HEK293 (cell line): ENCODE measurements at regions not wholly inside any gene's neighbourhood (a gene's known extent, or its start where the extent isn't known, plus 50 kb on each side); places are given as distances from the start of the nearest gene placed in this dataset.

Experiments
- CTCF ChIA-PET: fragments of 350-600 bp; formaldehyde crosslinking; extraction: SDS; loops from one replicate; lab custom pipeline; 2021; ENCODE audit warnings: antibody characterized with exemption; lab: Yijun Ruan, JAX
- POLR2A ChIA-PET: fragments of 300-600 bp; formaldehyde crosslinking; extraction: SDS; loops from one replicate; lab custom pipeline; 2020; ENCODE audit warnings: antibody characterized with exemption, inconsistent platforms; lab: Yijun Ruan, JAX
- H3K27ac ChIP-seq: fragments of 200-500 bp; sonication (Bioruptor generic); 2 replicates; pipeline ENCODE4 v1.5.1; 2014; ENCODE audit warnings: low read depth, low read length, control low read depth, inconsistent platforms; ENCODE audit errors: extremely low read depth
- H3K36me3 ChIP-seq, 2 experiments: fragments of 200-500 bp in 1 of 2; sonication (Bioruptor generic) in 1 of 2; 1 replicate in 1 of 2; 2 replicates in 1 of 2; pipeline ENCODE4 v1.5.1; 2014 to 2017; ENCODE audit warnings: inconsistent platforms in 2 of 2, low read length in 2 of 2; ENCODE audit not compliant: control insufficient read depth in 2 of 2, insufficient read depth in 1 of 2
- H3K4me1 ChIP-seq: fragments of 200-500 bp; sonication (Bioruptor generic); 2 replicates; pipeline ENCODE4 v1.5.1; 2014; ENCODE audit warnings: mild to moderate bottlenecking, low read length, inconsistent platforms; ENCODE audit not compliant: control insufficient read depth, insufficient read depth
- H3K4me3 ChIP-seq: 2 replicates; pipeline ENCODE4 v1.5.1; 2011; ENCODE audit warnings: low read depth, mild to moderate bottlenecking, control low read depth, low read length, moderate library complexity
- H3K9me3 ChIP-seq: fragments of 200-500 bp; sonication (Bioruptor generic); 2 replicates; pipeline ENCODE4 v1.5.1; 2014; ENCODE audit warnings: low read depth, low read length, inconsistent platforms; ENCODE audit not compliant: control insufficient read depth, insufficient read depth
- EGR2 ChIP-seq: fragments of 450-650 bp; formaldehyde crosslinking; IDR thresholded peaks from 2 replicates; pipeline ENCODE4 v1.5.1; 2016; ENCODE audit warnings: low read depth, missing biosample characterization, missing genetic modification characterization
- IKZF3 ChIP-seq: fragments of 450-650 bp; IDR thresholded peaks from 2 replicates; pipeline ENCODE4 v1.5.0; 2018; ENCODE audit warnings: missing biosample characterization, mild to moderate bottlenecking, missing genetic modification characterization, moderate library complexity
- MZF1 ChIP-seq: fragments of 450-650 bp; formaldehyde crosslinking; IDR thresholded peaks from 2 replicates; pipeline ENCODE4 v1.5.1; 2017; ENCODE audit warnings: missing biosample characterization, missing genetic modification characterization, borderline replicate concordance
- SCRT1 ChIP-seq: fragments of 450-650 bp; formaldehyde crosslinking; IDR thresholded peaks from 2 replicates; pipeline ENCODE4 v1.5.1; 2016; ENCODE audit warnings: missing biosample characterization, missing genetic modification characterization, borderline replicate concordance
- SP2 ChIP-seq: fragments of 450-650 bp; formaldehyde crosslinking; IDR thresholded peaks from 2 replicates; pipeline ENCODE4 v1.5.1; 2016; ENCODE audit warnings: missing biosample characterization, missing genetic modification characterization
- ZBTB11 ChIP-seq: fragments of 450-650 bp; formaldehyde crosslinking; conservative IDR thresholded peaks from 2 replicates; pipeline ENCODE4 v1.5.1; 2016; ENCODE audit warnings: low read depth, missing biosample characterization, missing genetic modification characterization
- ZBTB7A ChIP-seq: fragments of 450-650 bp; formaldehyde crosslinking; IDR thresholded peaks from 2 replicates; pipeline ENCODE4 v1.5.1; 2016; ENCODE audit warnings: low read depth, missing biosample characterization, missing genetic modification characterization
- ZNF169 ChIP-seq: fragments of 450-650 bp; formaldehyde crosslinking; IDR thresholded peaks from 2 replicates; pipeline ENCODE4 v1.5.1; 2016; ENCODE audit warnings: missing biosample characterization, missing genetic modification characterization
- ZNF174 ChIP-seq: fragments of 450-650 bp; formaldehyde crosslinking; IDR thresholded peaks from 2 replicates; pipeline ENCODE4 v1.5.0; 2017; ENCODE audit warnings: missing biosample characterization, mild to moderate bottlenecking, missing genetic modification characterization
- ZNF366 ChIP-seq: fragments of 450-650 bp; formaldehyde crosslinking; conservative IDR thresholded peaks from 2 replicates; pipeline ENCODE4 v1.5.1; 2016; ENCODE audit warnings: missing biosample characterization, missing genetic modification characterization
- ZNF423 ChIP-seq: fragments of 450-650 bp; formaldehyde crosslinking; IDR thresholded peaks from 2 replicates; pipeline ENCODE4 v1.5.1; 2016; ENCODE audit warnings: missing biosample characterization, missing genetic modification characterization
- ZNF501 ChIP-seq: fragments of 450-650 bp; formaldehyde crosslinking; IDR thresholded peaks from 2 replicates; pipeline ENCODE4 v1.5.1; 2016; ENCODE audit warnings: missing biosample characterization, missing genetic modification characterization
- ZNF544 ChIP-seq: fragments of 450-650 bp; formaldehyde crosslinking; IDR thresholded peaks from 2 replicates; pipeline ENCODE4 v1.5.0; 2017; ENCODE audit warnings: missing biosample characterization, missing genetic modification characterization
- ZNF837 ChIP-seq: fragments of 450-650 bp; formaldehyde crosslinking; IDR thresholded peaks from 2 replicates; pipeline ENCODE4 v1.5.1; 2016; ENCODE audit warnings: missing biosample characterization, missing genetic modification characterization
- ZSCAN23 ChIP-seq: fragments of 450-650 bp; formaldehyde crosslinking; IDR thresholded peaks from 2 replicates; pipeline ENCODE4 v1.5.1; 2016; ENCODE audit warnings: missing biosample characterization, missing genetic modification characterization

GRCh38 chr10:36301139-36301538 is 659.0 kb upstream of the FZD8 start:
- Histone ChIP-seq H3K9me3 (no peaks in the 10 kb centered on the region), H3K4me3 (no peak overlapping the region), H3K4me1 (no peaks in the 10 kb centered on the region), H3K36me3 (no peaks in the 10 kb centered on the region), H3K27ac (no peak overlapping the region)
- CTCF ChIA-PET: interaction anchor here (0.5 kb wide), 1 partner anchor 230 kb away, joined by 4 read pairs; no protein-coding TSS in a partner anchor
- POLR2A ChIA-PET: no interaction called here
- TF ChIP-seq ZSCAN23: no peak
- TF ChIP-seq ZBTB7A (tag by site-specific recombination): no peak

- Histone ChIP-seq H3K27ac (no peak overlapping the region), H3K4me1 (no peaks in the 10 kb centered on the region), H3K9me3 (no peaks in the 10 kb centered on the region), H3K4me3 (no peak overlapping the region), H3K36me3 (no peaks in the 10 kb centered on the region)
- TF ChIP-seq ZNF544 (tag by site-specific recombination) (no peak), EGR2 (tag by site-specific recombination) (0 out of 2 replicates have a peak, but pooled peaks have one; percentile 23), ZNF174 (tag by site-specific recombination) (no peak), IKZF3 (tag by site-specific recombination) (no peak)
- ChIA-PET CTCF (no interaction called here), POLR2A (no interaction called here)
Observed at GRCh38 chr10:36283827-36284226, 641.7 kb upstream of the FZD8 start.

GRCh38 chr10:36281831-36282331 is 639.8 kb upstream of the FZD8 start:
- Histone ChIP-seq H3K27ac (no peak overlapping the region), H3K36me3 (no peaks in the 10 kb centered on the region), H3K4me3 (no peak overlapping the region), H3K9me3 (no peaks in the 10 kb centered on the region), H3K4me1 (no peaks in the 10 kb centered on the region)
- CTCF ChIA-PET: interaction anchor here (0.6 kb wide), 1 partner anchor 866 kb away, joined by 3 read pairs; no protein-coding TSS in a partner anchor
- TF ChIP-seq ZBTB11 (tag by site-specific recombination) (no peak), ZNF169 (tag by site-specific recombination) (no peak), ZNF423 (tag by site-specific recombination) (no peak), SP2 (tag by site-specific recombination) (no peak), SCRT1 (no peak)
- POLR2A ChIA-PET: no interaction called here

DNA sequence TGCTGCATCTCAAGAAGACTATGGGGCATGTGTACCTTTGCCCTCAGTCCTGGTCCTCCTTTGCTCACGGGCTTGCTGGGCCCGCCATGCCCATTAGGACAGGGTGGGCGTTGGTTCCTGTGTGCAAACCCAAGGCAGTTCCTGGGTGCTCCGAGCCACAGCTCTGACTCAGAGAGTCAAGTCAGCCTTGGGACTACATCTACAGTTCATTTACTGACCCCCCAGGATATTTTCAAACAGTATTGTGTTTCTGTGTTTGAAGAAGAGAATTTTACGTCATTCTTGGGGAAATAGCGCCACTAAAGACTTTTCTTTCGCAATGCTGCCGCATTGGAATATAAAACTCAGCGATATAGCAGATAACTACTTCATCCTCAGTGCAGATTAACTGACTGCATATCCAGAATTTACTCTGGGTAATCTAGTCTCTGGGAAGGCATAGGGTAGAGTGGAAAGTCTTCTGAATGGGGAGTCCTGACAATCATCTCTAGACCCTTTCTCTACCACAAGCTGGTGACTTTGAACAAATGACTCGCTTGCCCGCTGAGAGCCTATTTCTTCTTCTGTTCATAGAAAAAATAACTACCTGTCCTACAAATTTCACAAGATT is 638.9 kb upstream of the FZD8 start:
- CTCF ChIA-PET: no interaction called here
- H3K36me3 ChIP-seq: no peaks in the 10 kb centered on the region
- POLR2A ChIA-PET: no interaction called here
- TF ChIP-seq ZNF837 (tag by site-specific recombination) (no peak), MZF1 (tag by site-specific recombination) (no peak), ZNF501 (tag by site-specific recombination) (no peak), ZNF366 (tag by site-specific recombination) (no peak)
- H3K27ac ChIP-seq: no peak overlapping the region
- H3K4me1 ChIP-seq: no peaks in the 10 kb centered on the region
- H3K4me3 ChIP-seq: no peak overlapping the region
- H3K9me3 ChIP-seq: no peaks in the 10 kb centered on the region
